Neural cell (in vitro differentiated cells): ENCODE measurements at regions not wholly inside any gene's neighbourhood (a gene's known extent, or its start where the extent isn't known, plus 50 kb on each side); places are given as distances from the start of the nearest gene placed in this dataset.

ENCODE experiments used
- CTCF ChIP-seq: fragments of 450-650 bp; IDR thresholded peaks from 2 replicates; pipeline ENCODE4 v1.5.1; 2014; ENCODE audit warnings: antibody characterized with exemption, mild to moderate bottlenecking, moderate library complexity; ENCODE audit not compliant: poor library complexity, severe bottlenecking
- EP300 ChIP-seq: fragments of 450-650 bp; conservative IDR thresholded peaks from 2 replicates; pipeline ENCODE4 v1.6.1; 2014; ENCODE audit warnings: antibody characterized with exemption, mild to moderate bottlenecking, moderate library complexity; ENCODE audit not compliant: poor library complexity, severe bottlenecking
- POLR2AphosphoS5 ChIP-seq: IDR thresholded peaks from 2 replicates; pipeline ENCODE4 v1.6.1; 2012
- TF ChIP-seq, protein P1 (sequence below): IDR thresholded peaks from 2 replicates; pipeline ENCODE4 v1.6.1; 2012; ENCODE audit warnings: borderline replicate concordance

DNA sequence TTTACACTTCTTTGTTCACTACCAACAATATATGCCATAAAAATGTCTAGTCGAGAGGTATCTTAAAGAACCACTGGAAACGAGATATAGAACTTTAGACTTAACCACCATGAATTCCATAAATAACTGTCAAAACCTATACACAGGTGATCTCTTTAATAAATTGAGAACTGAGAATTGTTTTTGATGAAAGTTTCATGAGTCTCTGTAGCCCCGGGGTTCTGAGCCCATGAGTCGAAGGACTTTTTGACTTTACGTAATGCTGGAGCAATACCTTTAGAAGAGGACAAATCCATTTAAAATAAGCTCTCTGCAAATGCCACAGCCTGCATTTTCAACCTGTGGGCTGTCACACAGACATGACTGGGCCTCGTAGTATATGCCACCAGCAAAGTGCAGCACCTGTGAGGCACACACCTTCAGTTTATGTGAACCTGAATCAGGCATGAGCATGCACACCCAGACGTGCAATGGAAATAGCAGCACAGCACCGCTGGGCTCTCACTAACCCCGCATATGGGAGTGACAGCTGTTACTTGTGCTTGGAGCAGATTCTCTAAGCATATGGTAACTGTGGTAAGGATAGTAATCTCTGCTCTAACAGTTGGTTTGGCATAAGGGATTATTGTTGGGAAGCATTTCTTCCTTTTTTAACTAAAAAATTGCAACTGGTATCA lies 383.2 kb downstream of the SOCS6 start:
- TF ChIP-seq, protein P1, sequence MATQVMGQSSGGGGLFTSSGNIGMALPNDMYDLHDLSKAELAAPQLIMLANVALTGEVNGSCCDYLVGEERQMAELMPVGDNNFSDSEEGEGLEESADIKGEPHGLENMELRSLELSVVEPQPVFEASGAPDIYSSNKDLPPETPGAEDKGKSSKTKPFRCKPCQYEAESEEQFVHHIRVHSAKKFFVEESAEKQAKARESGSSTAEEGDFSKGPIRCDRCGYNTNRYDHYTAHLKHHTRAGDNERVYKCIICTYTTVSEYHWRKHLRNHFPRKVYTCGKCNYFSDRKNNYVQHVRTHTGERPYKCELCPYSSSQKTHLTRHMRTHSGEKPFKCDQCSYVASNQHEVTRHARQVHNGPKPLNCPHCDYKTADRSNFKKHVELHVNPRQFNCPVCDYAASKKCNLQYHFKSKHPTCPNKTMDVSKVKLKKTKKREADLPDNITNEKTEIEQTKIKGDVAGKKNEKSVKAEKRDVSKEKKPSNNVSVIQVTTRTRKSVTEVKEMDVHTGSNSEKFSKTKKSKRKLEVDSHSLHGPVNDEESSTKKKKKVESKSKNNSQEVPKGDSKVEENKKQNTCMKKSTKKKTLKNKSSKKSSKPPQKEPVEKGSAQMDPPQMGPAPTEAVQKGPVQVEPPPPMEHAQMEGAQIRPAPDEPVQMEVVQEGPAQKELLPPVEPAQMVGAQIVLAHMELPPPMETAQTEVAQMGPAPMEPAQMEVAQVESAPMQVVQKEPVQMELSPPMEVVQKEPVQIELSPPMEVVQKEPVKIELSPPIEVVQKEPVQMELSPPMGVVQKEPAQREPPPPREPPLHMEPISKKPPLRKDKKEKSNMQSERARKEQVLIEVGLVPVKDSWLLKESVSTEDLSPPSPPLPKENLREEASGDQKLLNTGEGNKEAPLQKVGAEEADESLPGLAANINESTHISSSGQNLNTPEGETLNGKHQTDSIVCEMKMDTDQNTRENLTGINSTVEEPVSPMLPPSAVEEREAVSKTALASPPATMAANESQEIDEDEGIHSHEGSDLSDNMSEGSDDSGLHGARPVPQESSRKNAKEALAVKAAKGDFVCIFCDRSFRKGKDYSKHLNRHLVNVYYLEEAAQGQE: no peak
- TF ChIP-seq CTCF (no peak), POLR2AphosphoS5 (no peak), EP300 (no peak)
